ENCODE measurements at regions not wholly inside any gene's neighbourhood (a gene's known extent, or its start where the extent isn't known, plus 50 kb on each side); places are given as distances from the start of the nearest gene placed in this dataset.

DNA sequence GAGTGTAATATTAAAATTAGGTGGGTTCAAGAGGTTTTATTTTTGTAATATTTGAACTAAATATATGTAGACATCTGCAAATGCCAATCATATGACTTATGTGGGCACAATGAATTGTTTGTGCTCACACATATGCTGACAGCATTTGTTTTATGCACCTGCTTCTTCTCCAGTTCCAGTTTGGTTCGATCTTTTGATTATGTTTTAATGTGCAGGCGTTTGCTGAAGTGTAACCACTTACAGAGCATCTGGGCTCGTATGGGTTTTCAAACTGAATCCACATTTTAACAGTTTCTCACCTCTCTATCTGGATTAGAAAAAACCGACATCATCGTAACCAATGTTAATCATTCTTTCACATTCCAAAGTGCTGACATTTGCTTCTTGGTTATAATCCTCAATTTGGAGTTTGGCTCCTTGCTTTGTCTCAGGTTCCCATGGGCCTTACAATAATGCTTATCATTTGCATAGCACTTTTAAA is 129.1 kb upstream of the SPACA1 start:
- Histone ChIP-seq H3K27me3 (no peaks in the 10 kb centered on the region), H3K4me1 (no peaks in the 10 kb centered on the region), H3K27ac (no peak overlapping the region), H3K9me3 (peaks cover 0 to 14% of the 10 kb centered on the region in 2 donors), H3K4me3 (no peak overlapping the region), H3K36me3 (no peaks in the 10 kb centered on the region)
- intact Hi-C loops (cut with DNase I; ENCODE audit: low total_unique reads) = no loop called here
- TF ChIP-seq POLR2AphosphoS5 (IDR thresholded peaks at IDR 0.05) (no peak), POLR2A (IDR thresholded peaks at IDR 0.05) (no peak)
- TF ChIP-seq, protein P1, sequence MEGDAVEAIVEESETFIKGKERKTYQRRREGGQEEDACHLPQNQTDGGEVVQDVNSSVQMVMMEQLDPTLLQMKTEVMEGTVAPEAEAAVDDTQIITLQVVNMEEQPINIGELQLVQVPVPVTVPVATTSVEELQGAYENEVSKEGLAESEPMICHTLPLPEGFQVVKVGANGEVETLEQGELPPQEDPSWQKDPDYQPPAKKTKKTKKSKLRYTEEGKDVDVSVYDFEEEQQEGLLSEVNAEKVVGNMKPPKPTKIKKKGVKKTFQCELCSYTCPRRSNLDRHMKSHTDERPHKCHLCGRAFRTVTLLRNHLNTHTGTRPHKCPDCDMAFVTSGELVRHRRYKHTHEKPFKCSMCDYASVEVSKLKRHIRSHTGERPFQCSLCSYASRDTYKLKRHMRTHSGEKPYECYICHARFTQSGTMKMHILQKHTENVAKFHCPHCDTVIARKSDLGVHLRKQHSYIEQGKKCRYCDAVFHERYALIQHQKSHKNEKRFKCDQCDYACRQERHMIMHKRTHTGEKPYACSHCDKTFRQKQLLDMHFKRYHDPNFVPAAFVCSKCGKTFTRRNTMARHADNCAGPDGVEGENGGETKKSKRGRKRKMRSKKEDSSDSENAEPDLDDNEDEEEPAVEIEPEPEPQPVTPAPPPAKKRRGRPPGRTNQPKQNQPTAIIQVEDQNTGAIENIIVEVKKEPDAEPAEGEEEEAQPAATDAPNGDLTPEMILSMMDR (IDR thresholded peaks at IDR 0.05) = no peak
- no peak for DNase-seq (ENCODE audit: low spot score in 2 of 2)

DNA sequence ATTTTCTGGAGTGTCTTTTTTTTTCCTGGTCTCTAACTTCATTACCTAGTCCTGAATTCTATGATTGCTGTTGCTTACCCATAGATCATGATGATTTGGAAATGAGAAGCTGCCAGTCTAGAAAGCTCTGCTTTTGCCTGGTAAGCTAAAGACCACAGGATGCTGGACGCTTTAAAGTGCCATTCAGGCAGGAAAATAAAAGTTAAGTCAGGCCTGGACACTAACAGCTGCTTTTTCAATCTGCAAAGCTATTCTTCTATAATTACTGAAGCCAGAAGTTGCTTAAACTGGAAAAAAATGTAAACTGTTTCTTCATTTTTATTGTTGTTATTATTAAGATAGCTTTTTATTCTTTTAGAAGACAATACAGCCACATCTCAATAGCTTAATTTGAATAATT is 129.8 kb upstream of the SPACA1 start:
- no peak overlapping the region for H3K27ac ChIP-seq
- no peaks in the 10 kb centered on the region for H3K36me3 ChIP-seq
- no peak for DNase-seq (ENCODE audit: low spot score in 2 of 2)
- no peak overlapping the region for H3K4me3 ChIP-seq
- peaks cover 0 to 14% of the 10 kb centered on the region in 2 donors for H3K9me3 ChIP-seq
- no peak for TF ChIP-seq POLR2AphosphoS5 (IDR thresholded peaks at IDR 0.05)
- TF ChIP-seq, protein P1 (IDR thresholded peaks at IDR 0.05) = no peak
- no peak for TF ChIP-seq POLR2A (IDR thresholded peaks at IDR 0.05)
- H3K27me3 ChIP-seq = no peaks in the 10 kb centered on the region
- intact Hi-C loops (cut with DNase I; ENCODE audit: low total_unique reads) = no loop called here
- H3K4me1 ChIP-seq = no peaks in the 10 kb centered on the region

DNA sequence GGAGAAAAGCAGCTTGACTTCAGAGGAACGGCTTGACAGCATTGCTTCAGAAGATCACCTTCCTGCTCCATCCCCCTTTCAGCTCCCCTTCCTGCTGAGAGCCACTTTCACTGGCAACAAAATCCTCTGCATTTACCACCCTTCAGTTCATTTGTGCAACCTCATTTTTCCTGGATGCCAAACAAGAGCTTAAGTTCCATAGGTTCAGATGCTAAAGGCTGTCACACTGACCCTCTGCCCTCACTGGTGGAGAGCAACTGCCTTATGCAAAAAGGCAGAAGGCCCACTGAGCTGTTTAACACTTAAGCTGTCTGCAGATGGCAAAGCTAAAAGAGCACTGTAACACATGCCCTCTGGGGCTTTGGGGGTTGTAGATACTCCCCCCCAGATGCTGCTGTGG is 131.2 kb upstream of the SPACA1 start:
- no peaks in the 10 kb centered on the region for H3K4me1 ChIP-seq
- DNase-seq (ENCODE audit: low spot score in 2 of 2) = no peak
- no peak overlapping the region for H3K4me3 ChIP-seq
- intact Hi-C loops (cut with DNase I; ENCODE audit: low total_unique reads) = no loop called here
- peaks cover 0 to 14% of the 10 kb centered on the region in 2 donors for H3K9me3 ChIP-seq
- no peaks in the 10 kb centered on the region for H3K27me3 ChIP-seq
- no peaks in the 10 kb centered on the region for H3K36me3 ChIP-seq
- no peak for TF ChIP-seq POLR2A (IDR thresholded peaks at IDR 0.05)
- no peak for TF ChIP-seq POLR2AphosphoS5 (IDR thresholded peaks at IDR 0.05)
- TF ChIP-seq, protein P1 (IDR thresholded peaks at IDR 0.05) = no peak
- H3K27ac ChIP-seq = no peak overlapping the region

DNA sequence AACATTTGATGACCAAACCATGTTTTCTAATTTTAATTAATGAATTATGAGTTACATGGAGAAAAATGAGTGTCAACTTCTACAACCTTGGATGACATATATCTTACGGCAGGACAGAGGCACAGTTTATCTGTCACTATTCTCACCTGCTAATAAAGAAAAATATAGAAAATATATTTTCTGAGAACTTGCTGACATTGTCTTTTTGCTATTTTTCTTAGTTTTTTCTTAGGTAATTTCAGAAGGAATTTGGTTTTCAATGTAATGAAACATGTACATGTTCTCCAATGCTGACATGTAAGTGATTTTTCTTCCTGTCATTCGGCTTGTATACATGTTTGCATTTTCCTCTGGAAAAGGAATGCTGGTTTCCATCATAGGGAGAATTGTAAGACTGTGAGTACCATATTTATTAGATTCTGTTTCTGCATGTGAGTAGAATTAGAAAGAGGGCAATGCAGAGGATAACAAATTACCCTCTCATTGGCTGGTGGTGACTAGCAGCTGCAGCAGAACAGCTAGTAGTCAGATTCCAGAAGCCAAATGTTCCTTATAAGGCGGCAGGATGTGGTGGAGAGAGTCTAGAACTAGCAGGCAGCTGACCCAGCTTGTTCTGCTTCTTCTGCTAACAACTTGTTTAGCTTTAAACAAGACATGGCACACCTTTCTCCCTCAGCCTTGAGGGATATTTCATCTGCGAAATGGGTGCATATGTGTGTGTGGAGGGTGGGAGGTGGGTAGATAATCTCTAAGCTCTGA is 132.8 kb upstream of the SPACA1 start:
- TF ChIP-seq POLR2A (IDR thresholded peaks at IDR 0.05) (no peak), POLR2AphosphoS5 (IDR thresholded peaks at IDR 0.05) (no peak)
- TF ChIP-seq, protein P1 (IDR thresholded peaks at IDR 0.05) = no peak
- Histone ChIP-seq H3K4me1 (no peaks in the 10 kb centered on the region), H3K36me3 (no peaks in the 10 kb centered on the region), H3K4me3 (no peak overlapping the region), H3K27ac (no peak overlapping the region), H3K9me3 (peaks cover 0 to 14% of the 10 kb centered on the region in 2 donors), H3K27me3 (no peaks in the 10 kb centered on the region)
- DNase-seq (ENCODE audit: low spot score in 2 of 2) = no peak
- intact Hi-C loops (cut with DNase I; ENCODE audit: low total_unique reads) = no loop called here

DNA sequence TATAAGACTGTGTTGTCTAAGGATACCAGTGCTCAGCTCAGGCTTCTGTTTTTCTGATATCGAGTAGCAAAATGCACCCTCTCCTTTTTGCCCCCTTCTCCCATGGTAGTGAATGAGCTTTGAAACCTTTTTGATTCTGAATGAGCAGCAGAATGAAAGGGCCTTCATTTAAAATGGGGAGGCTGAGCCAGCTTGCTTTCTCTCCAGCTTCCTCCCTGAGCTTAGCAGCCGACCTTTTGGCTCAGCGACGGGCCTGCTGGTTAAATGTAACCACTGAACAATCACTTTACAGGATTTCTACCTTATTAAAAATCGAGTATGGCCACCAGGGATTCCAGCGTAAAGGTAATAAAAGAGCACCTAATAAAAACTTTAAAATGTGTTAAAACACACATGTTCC is 133.7 kb upstream of the SPACA1 start:
- Histone ChIP-seq H3K4me1 (no peaks in the 10 kb centered on the region), H3K27me3 (no peaks in the 10 kb centered on the region), H3K36me3 (no peaks in the 10 kb centered on the region), H3K27ac (no peak overlapping the region), H3K4me3 (no peak overlapping the region), H3K9me3 (peaks cover 0 to 14% of the 10 kb centered on the region in 2 donors)
- intact Hi-C loops (cut with DNase I; ENCODE audit: low total_unique reads) = no loop called here
- TF ChIP-seq, protein P1 (IDR thresholded peaks at IDR 0.05) = no peak
- TF ChIP-seq POLR2AphosphoS5 (IDR thresholded peaks at IDR 0.05) = no peak
- TF ChIP-seq POLR2A (IDR thresholded peaks at IDR 0.05) = no peak
- no peak for DNase-seq (ENCODE audit: low spot score in 2 of 2)

Data from breast epithelium (tissue), 4 donors.